OCI-LY1 (cell line): ENCODE measurements at regions not wholly inside any gene's neighbourhood (a gene's known extent, or its start where the extent isn't known, plus 50 kb on each side); places are given as distances from the start of the nearest gene placed in this dataset.

Experiments used
- H2AFZ ChIP-seq: fragments of 200-600 bp; sonication (generic), shearing (Covaris generic); 2 replicates; pipeline ENCODE4 v1.6.0; 2014; ENCODE audit warnings: antibody characterized with exemption, mild to moderate bottlenecking, low read length
- H3F3A ChIP-seq: fragments of 200-600 bp; sonication (generic), shearing (Covaris generic); 2 replicates; pipeline ENCODE4 v1.6.0; 2014; ENCODE audit warnings: mild to moderate bottlenecking, antibody characterized with exemption, low read length, moderate library complexity; ENCODE audit not compliant: insufficient read depth
- H3K27ac ChIP-seq: fragments of 200-600 bp; sonication (generic); 2 replicates; pipeline ENCODE4 v1.5.1; 2014; ENCODE audit warnings: low read length, mixed run types, mild to moderate bottlenecking, low read depth; ENCODE audit not compliant: poor library complexity, severe bottlenecking
- H3K27me3 ChIP-seq: fragments of 200-600 bp; sonication (generic); 2 replicates; pipeline ENCODE4 v1.6.0; 2014; ENCODE audit warnings: antibody characterized with exemption, mild to moderate bottlenecking, low read length, moderate library complexity; ENCODE audit not compliant: insufficient read depth
- H3K36me3 ChIP-seq: fragments of 200-600 bp; sonication (generic); 2 replicates; pipeline ENCODE4 v1.6.1; 2014; ENCODE audit warnings: mild to moderate bottlenecking, antibody characterized with exemption, low read length, moderate library complexity, mixed read lengths; ENCODE audit not compliant: insufficient read depth
- H3K4me1 ChIP-seq: fragments of 200-600 bp; sonication (generic); 2 replicates; pipeline ENCODE4 v1.5.1; 2014; ENCODE audit warnings: mild to moderate bottlenecking, low read length, moderate library complexity; ENCODE audit not compliant: insufficient read depth, severe bottlenecking
- H3K4me2 ChIP-seq: fragments of 200-600 bp; sonication (generic), shearing (Covaris generic); 2 replicates; pipeline ENCODE4 v1.6.1; 2014; ENCODE audit warnings: low read length
- H3K4me3 ChIP-seq: fragments of 200-600 bp; sonication (generic); 2 replicates; pipeline ENCODE4 v1.5.1; 2014; ENCODE audit warnings: low read length, low read depth, mild to moderate bottlenecking, mixed read lengths; ENCODE audit not compliant: poor library complexity, severe bottlenecking
- H3K79me2 ChIP-seq: fragments of 200-600 bp; shearing (Covaris generic); 2 replicates; pipeline ENCODE4 v1.6.1; 2016; ENCODE audit warnings: mixed run types, low read length, mixed read lengths; ENCODE audit not compliant: insufficient read depth
- H3K9ac ChIP-seq: fragments of 200-600 bp; sonication (generic), shearing (Covaris generic); 2 replicates; pipeline ENCODE4 v1.6.1; 2014; ENCODE audit warnings: mild to moderate bottlenecking, low read length, mixed read lengths
- H3K9me2 ChIP-seq: fragments of 200-600 bp; sonication (generic), shearing (Covaris generic); 2 replicates; pipeline ENCODE4 v1.6.1; 2014; ENCODE audit warnings: low read depth, mild to moderate bottlenecking, low read length, mixed read lengths
- H3K9me3 ChIP-seq: fragments of 200-600 bp; shearing (Covaris generic); 2 replicates; pipeline ENCODE4 v1.6.1; 2014; ENCODE audit warnings: low read length, mixed read lengths
- H4K20me1 ChIP-seq: fragments of 200-600 bp; sonication (generic), shearing (Covaris generic); 2 replicates; pipeline ENCODE4 v1.6.0; 2016; ENCODE audit warnings: mild to moderate bottlenecking, low read length; ENCODE audit not compliant: insufficient read depth
- CTCF ChIP-seq: fragments of 200-600 bp; sonication (generic), shearing (Covaris generic); IDR thresholded peaks from 2 replicates; pipeline ENCODE4 v1.5.1; 2017; ENCODE audit warnings: mild to moderate bottlenecking, antibody characterized with exemption, low read length, moderate library complexity, mixed read lengths
- EZH2 ChIP-seq: fragments of 200-600 bp; sonication (generic), shearing (Covaris generic); IDR thresholded peaks from 2 replicates; pipeline ENCODE4 v1.8.0; 2017; ENCODE audit warnings: borderline replicate concordance, mixed run types, mild to moderate bottlenecking, antibody characterized with exemption, low read length, moderate library complexity, mixed read lengths

GRCh38 chr20:11814267-11814666 is 103.4 kb upstream of the BTBD3 start:
- Histone ChIP-seq H3K27me3 (no peaks in the 10 kb centered on the region), H3F3A (no peaks in the 10 kb centered on the region), H3K9me2 (no peaks in the 10 kb centered on the region), H3K9ac (no peak overlapping the region), H3K4me3 (no peak overlapping the region), H3K79me2 (no peaks in the 10 kb centered on the region), H2AFZ (no peak overlapping the region), H3K4me2 (no peak overlapping the region), H4K20me1 (no peaks in the 10 kb centered on the region), H3K36me3 (no peaks in the 10 kb centered on the region), H3K4me1 (no peaks in the 10 kb centered on the region), H3K27ac (no peak overlapping the region), H3K9me3 (no peaks in the 10 kb centered on the region)
- no peak for TF ChIP-seq CTCF
- TF ChIP-seq EZH2, result no peak

GRCh38 chr20:11820838-11821237 is 96.9 kb upstream of the BTBD3 start:
- H3K36me3 ChIP-seq, result no peaks in the 10 kb centered on the region
- H3K9me3 ChIP-seq, result no peaks in the 10 kb centered on the region
- H4K20me1 ChIP-seq, result no peaks in the 10 kb centered on the region
- H3K27me3 ChIP-seq, result no peaks in the 10 kb centered on the region
- H3K4me3 ChIP-seq, result no peak overlapping the region
- no peak overlapping the region for H3K9ac ChIP-seq
- no peaks in the 10 kb centered on the region for H3K9me2 ChIP-seq
- no peaks in the 10 kb centered on the region for H3K79me2 ChIP-seq
- no peak overlapping the region for H2AFZ ChIP-seq
- no peak overlapping the region for H3K4me2 ChIP-seq
- H3K27ac ChIP-seq, result no peak overlapping the region
- H3K4me1 ChIP-seq, result no peaks in the 10 kb centered on the region
- TF ChIP-seq EZH2 (no peak), CTCF (no peak)
- no peaks in the 10 kb centered on the region for H3F3A ChIP-seq

GRCh38 chr20:11822540-11822794 is 95.2 kb upstream of the BTBD3 start:
- TF ChIP-seq EZH2, result no peak
- no peak for TF ChIP-seq CTCF
- Histone ChIP-seq H2AFZ (no peak overlapping the region), H3K4me1 (no peaks in the 10 kb centered on the region), H4K20me1 (no peaks in the 10 kb centered on the region), H3K79me2 (no peaks in the 10 kb centered on the region), H3K9me3 (no peaks in the 10 kb centered on the region), H3K9ac (no peak overlapping the region), H3K4me2 (no peak overlapping the region), H3K4me3 (no peak overlapping the region), H3K27ac (no peak overlapping the region), H3K9me2 (no peaks in the 10 kb centered on the region), H3F3A (no peaks in the 10 kb centered on the region), H3K36me3 (no peaks in the 10 kb centered on the region), H3K27me3 (no peaks in the 10 kb centered on the region)
